H9 (cell line): ENCODE measurements at regions not wholly inside any gene's neighbourhood (a gene's known extent, or its start where the extent isn't known, plus 50 kb on each side); places are given as distances from the start of the nearest gene placed in this dataset.

Experiments used
- DNase-seq: peaks from one replicate; pipeline ENCODE4 v3.0.0-alpha.2; 2017
- H2AFZ ChIP-seq: one replicate; pipeline ENCODE4 v1.6.1; 2013; ENCODE audit warnings: mild to moderate bottlenecking, low read length, control low read depth, moderate library complexity
- H2AK5ac ChIP-seq: 2 replicates; pipeline ENCODE4 v1.6.1; 2013; ENCODE audit warnings: low read length, control low read depth, mixed read lengths; ENCODE audit not compliant: insufficient read length
- H2BK120ac ChIP-seq: one replicate; pipeline ENCODE4 v1.6.1; 2013; ENCODE audit warnings: low read depth, mild to moderate bottlenecking, low read length, control low read depth, inconsistent platforms; ENCODE audit not compliant: poor library complexity, severe bottlenecking
- H2BK12ac ChIP-seq: 2 replicates; pipeline ENCODE4 v1.6.1; 2013; ENCODE audit warnings: low read length, control low read depth, mixed read lengths, low read depth; ENCODE audit not compliant: insufficient read length
- H2BK15ac ChIP-seq: 2 replicates; pipeline ENCODE4 v1.6.1; 2013; ENCODE audit warnings: low read depth, low read length, control low read depth
- H2BK20ac ChIP-seq: one replicate; pipeline ENCODE4 v1.6.1; 2013; ENCODE audit warnings: low read depth, mild to moderate bottlenecking, low read length, control low read depth, inconsistent platforms; ENCODE audit not compliant: poor library complexity, severe bottlenecking
- H2BK5ac ChIP-seq: 2 replicates; pipeline ENCODE4 v1.6.1; 2013; ENCODE audit warnings: low read length, control low read depth, mixed read lengths; ENCODE audit not compliant: insufficient read length
- H3K14ac ChIP-seq: 2 replicates; pipeline ENCODE4 v1.6.1; 2013; ENCODE audit warnings: low read length, control low read depth; ENCODE audit not compliant: insufficient read depth
- H3K18ac ChIP-seq: 2 replicates; pipeline ENCODE4 v1.6.1; 2013; ENCODE audit warnings: low read depth, mild to moderate bottlenecking, mixed read lengths, low read length, control low read depth; ENCODE audit not compliant: insufficient read length
- H3K23ac ChIP-seq: 2 replicates; pipeline ENCODE4 v1.6.1; 2013; ENCODE audit warnings: low read length, control low read depth, mixed read lengths, low read depth; ENCODE audit not compliant: insufficient read length
- H3K23me2 ChIP-seq: 2 replicates; pipeline ENCODE4 v1.6.1; 2013; ENCODE audit warnings: low read depth, mild to moderate bottlenecking, mixed read lengths, low read length, control low read depth; ENCODE audit not compliant: insufficient read length, poor library complexity, severe bottlenecking
- H3K27ac ChIP-seq: 2 replicates; pipeline ENCODE4 v1.5.1; 2013; ENCODE audit warnings: low read length, control low read depth, mixed read lengths, low read depth; ENCODE audit not compliant: insufficient read length
- H3K27me3 ChIP-seq: 2 replicates; pipeline ENCODE4 v1.6.1; 2013; ENCODE audit warnings: low read length, control low read depth, inconsistent platforms; ENCODE audit not compliant: insufficient read depth
- H3K4ac ChIP-seq: 2 replicates; pipeline ENCODE4 v1.6.1; 2013; ENCODE audit warnings: low read depth, mild to moderate bottlenecking, control low read depth, inconsistent platforms, low read length, moderate library complexity
- H3K4me1 ChIP-seq: 2 replicates; pipeline ENCODE4 v1.6.1; 2013; ENCODE audit warnings: low read length, control low read depth, inconsistent platforms; ENCODE audit not compliant: insufficient read depth
- H3K4me2 ChIP-seq: 2 replicates; pipeline ENCODE4 v1.6.1; 2013; ENCODE audit warnings: low read length, control low read depth, mixed read lengths; ENCODE audit not compliant: insufficient read length, insufficient read depth
- H3K56ac ChIP-seq: 2 replicates; pipeline ENCODE4 v1.6.1; 2013; ENCODE audit warnings: low read depth, mild to moderate bottlenecking, mixed read lengths, low read length, control low read depth; ENCODE audit not compliant: insufficient read length
- H3K79me1 ChIP-seq: 2 replicates; pipeline ENCODE4 v1.6.1; 2013; ENCODE audit warnings: low read depth, mild to moderate bottlenecking, moderate library complexity, low read length, control low read depth, inconsistent platforms; ENCODE audit not compliant: insufficient read depth, poor library complexity, severe bottlenecking
- H3K79me2 ChIP-seq: 2 replicates; pipeline ENCODE4 v1.6.1; 2013; ENCODE audit warnings: low read length, control low read depth, inconsistent platforms; ENCODE audit not compliant: insufficient read depth
- H3K9ac ChIP-seq: 2 replicates; pipeline ENCODE4 v1.6.1; 2013; ENCODE audit warnings: low read length, control low read depth, mixed read lengths; ENCODE audit not compliant: insufficient read length; ENCODE audit errors: extremely low read depth
- H3K9me3 ChIP-seq: one replicate; pipeline ENCODE4 v1.6.1; 2013; ENCODE audit warnings: low read depth, low read length, inconsistent platforms; ENCODE audit not compliant: control insufficient read depth
- H3T11ph ChIP-seq: one replicate; pipeline ENCODE4 v1.6.1; 2013; ENCODE audit warnings: mild to moderate bottlenecking, low read length, control low read depth, inconsistent platforms
- H4K20me1 ChIP-seq: one replicate; pipeline ENCODE4 v1.6.1; 2013; ENCODE audit not compliant: control insufficient read depth, insufficient read length, insufficient read depth
- H4K5ac ChIP-seq: 2 replicates; pipeline ENCODE4 v1.6.1; 2013; ENCODE audit warnings: low read depth, mild to moderate bottlenecking, mixed read lengths, low read length, control low read depth; ENCODE audit not compliant: insufficient read length
- H4K8ac ChIP-seq: replicated peaks from 2 replicates; pipeline ENCODE4 v1.6.1; 2013; ENCODE audit warnings: low read length, control low read depth, mixed read lengths, low read depth; ENCODE audit not compliant: insufficient read length
- H4K91ac ChIP-seq: 2 replicates; pipeline ENCODE4 v1.6.1; 2013; ENCODE audit warnings: low read depth, mild to moderate bottlenecking, moderate library complexity, mixed read lengths, low read length, control low read depth; ENCODE audit not compliant: insufficient read length
- H3K27ac Mint-ChIP-seq, 3 experiments: 2 replicates in 2 of 3; 3 replicates in 1 of 3; pipeline ENCODE4 v1.8.0; 2020 to 2021; ENCODE audit warnings: mixed read lengths in 3 of 3, mild to moderate bottlenecking in 1 of 3, moderate library complexity in 1 of 3
- H3K27me3 Mint-ChIP-seq: 2 replicates; pipeline ENCODE4 v1.8.0; 2021; ENCODE audit warnings: low read depth, mild to moderate bottlenecking, moderate library complexity, mixed read lengths
- H3K36me3 Mint-ChIP-seq, 3 experiments: 2 replicates in 2 of 3; 3 replicates in 1 of 3; pipeline ENCODE4 v1.8.0; 2020 to 2021; ENCODE audit warnings: low read depth in 3 of 3, mixed read lengths in 3 of 3; ENCODE audit not compliant: insufficient read depth in 1 of 3
- H3K4me1 Mint-ChIP-seq, 2 experiments: 2 replicates each; pipeline ENCODE4 v1.8.0; 2020; ENCODE audit warnings: mixed read lengths in 2 of 2
- H3K4me3 Mint-ChIP-seq, 2 experiments: 2 replicates in 1 of 2; 3 replicates in 1 of 2; pipeline ENCODE4 v1.8.0; 2020 to 2021; ENCODE audit warnings: mild to moderate bottlenecking in 2 of 2, mixed read lengths in 2 of 2, moderate library complexity in 1 of 2
- H3K9me3 Mint-ChIP-seq, 2 experiments: 2 replicates in 1 of 2; 3 replicates in 1 of 2; pipeline ENCODE4 v1.8.0; 2020; ENCODE audit warnings: mild to moderate bottlenecking in 2 of 2, mixed read lengths in 2 of 2, moderate library complexity in 1 of 2
- WGBS: extraction: QIAGEN DNeasy Blood & Tissue Kit; methylation state at CpG from one replicate; pipeline ENCODE4 v1.1.7; 2013; ENCODE audit warnings: missing lambda C conversion rate, low lambda C conversion rate, mixed read lengths; ENCODE audit not compliant: insufficient read length; ENCODE audit errors: extremely low coverage; 5-methylcytosine and 5-hydroxymethylcytosine counted together
- TF ChIP-seq, protein P1 (sequence below): fragments of 200-600 bp; sonication (generic); conservative IDR thresholded peaks from 3 replicates; pipeline ENCODE4 v1.8.0; 2021; ENCODE audit warnings: antibody characterized with exemption, mild to moderate bottlenecking

DNA sequence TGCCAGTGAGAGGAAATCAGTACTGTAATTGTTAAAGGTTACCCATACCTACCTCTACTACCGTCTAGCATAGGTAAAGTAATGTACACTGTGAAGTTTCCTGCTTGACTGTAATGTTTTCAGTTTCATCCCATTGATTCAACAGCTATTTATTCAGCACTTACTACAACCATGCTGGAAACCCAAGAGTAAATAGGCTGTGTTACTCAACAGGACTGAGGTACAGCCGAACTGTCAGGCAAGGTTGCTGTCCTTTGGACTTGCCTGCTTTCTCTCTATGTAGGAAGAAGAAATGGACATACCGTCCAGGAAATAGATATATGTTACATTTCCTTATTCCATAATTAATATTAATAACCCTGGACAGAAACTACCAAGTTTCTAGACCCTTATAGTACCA, 265.5 kb downstream of the NR2F2 start:
- H3K23me2 ChIP-seq, result no peaks in the 10 kb centered on the region
- H3K23ac ChIP-seq, result no peak overlapping the region
- no peak for DNase-seq
- H3K79me2 ChIP-seq, result no peaks in the 10 kb centered on the region
- H4K91ac ChIP-seq, result no peak overlapping the region
- Mint-ChIP-seq H3K27ac (no peak overlapping the region; a peak in 1 of 7 replicates), H3K36me3 (no peaks in the 10 kb centered on the region), H3K9me3 (no peaks in the 10 kb centered on the region), H3K4me3 (no peak overlapping the region), H3K27me3 (no peaks in the 10 kb centered on the region), H3K4me1 (peaks cover 10 to 15% of the 10 kb centered on the region in 2 experiments)
- H3K27ac ChIP-seq, result no peak overlapping the region
- H2BK20ac ChIP-seq, result no peak overlapping the region
- no peak overlapping the region for H3T11ph ChIP-seq
- H4K5ac ChIP-seq, result no peak overlapping the region
- no CpG with 5 or more reads among the region's 3 CpGs for WGBS
- no peaks in the 10 kb centered on the region for H3K27me3 ChIP-seq
- no peaks in the 10 kb centered on the region for H4K20me1 ChIP-seq
- no peak overlapping the region for H3K14ac ChIP-seq
- H2BK12ac ChIP-seq, result no peak overlapping the region
- TF ChIP-seq, protein P1, sequence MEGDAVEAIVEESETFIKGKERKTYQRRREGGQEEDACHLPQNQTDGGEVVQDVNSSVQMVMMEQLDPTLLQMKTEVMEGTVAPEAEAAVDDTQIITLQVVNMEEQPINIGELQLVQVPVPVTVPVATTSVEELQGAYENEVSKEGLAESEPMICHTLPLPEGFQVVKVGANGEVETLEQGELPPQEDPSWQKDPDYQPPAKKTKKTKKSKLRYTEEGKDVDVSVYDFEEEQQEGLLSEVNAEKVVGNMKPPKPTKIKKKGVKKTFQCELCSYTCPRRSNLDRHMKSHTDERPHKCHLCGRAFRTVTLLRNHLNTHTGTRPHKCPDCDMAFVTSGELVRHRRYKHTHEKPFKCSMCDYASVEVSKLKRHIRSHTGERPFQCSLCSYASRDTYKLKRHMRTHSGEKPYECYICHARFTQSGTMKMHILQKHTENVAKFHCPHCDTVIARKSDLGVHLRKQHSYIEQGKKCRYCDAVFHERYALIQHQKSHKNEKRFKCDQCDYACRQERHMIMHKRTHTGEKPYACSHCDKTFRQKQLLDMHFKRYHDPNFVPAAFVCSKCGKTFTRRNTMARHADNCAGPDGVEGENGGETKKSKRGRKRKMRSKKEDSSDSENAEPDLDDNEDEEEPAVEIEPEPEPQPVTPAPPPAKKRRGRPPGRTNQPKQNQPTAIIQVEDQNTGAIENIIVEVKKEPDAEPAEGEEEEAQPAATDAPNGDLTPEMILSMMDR, result no peak
- no peak overlapping the region for H2BK5ac ChIP-seq
- no peak overlapping the region for H4K8ac ChIP-seq
- no peak overlapping the region for H3K9ac ChIP-seq
- H3K56ac ChIP-seq, result no peak overlapping the region
- H2BK15ac ChIP-seq, result no peak overlapping the region
- H2AFZ ChIP-seq, result no peak overlapping the region
- H3K4me1 ChIP-seq, result no peaks in the 10 kb centered on the region
- no peak overlapping the region for H2BK120ac ChIP-seq
- no peak overlapping the region for H2AK5ac ChIP-seq
- H3K18ac ChIP-seq, result no peak overlapping the region
- no peaks in the 10 kb centered on the region for H3K9me3 ChIP-seq
- H3K4me2 ChIP-seq, result no peak overlapping the region
- H3K79me1 ChIP-seq, result no peaks in the 10 kb centered on the region
- H3K4ac ChIP-seq, result no peak overlapping the region
